Osteocyte (in vitro differentiated cells): ENCODE measurements at regions not wholly inside any gene's neighbourhood (a gene's known extent, or its start where the extent isn't known, plus 50 kb on each side); places are given as distances from the start of the nearest gene placed in this dataset.

Experiments used
- DNase-seq: peaks from one replicate; pipeline ENCODE4 v3.0.0; 2021; ENCODE audit warnings: mixed read lengths; ENCODE audit not compliant: unreplicated experiment; ENCODE audit errors: extremely low spot score
- H3K27ac Mint-ChIP-seq: one replicate; pipeline ENCODE4 v1.8.0; 2021; ENCODE audit warnings: mild to moderate bottlenecking, mixed read lengths; ENCODE audit not compliant: unreplicated experiment
- H3K27me3 Mint-ChIP-seq: one replicate; pipeline ENCODE4 v1.8.0; 2021; ENCODE audit warnings: mixed read lengths; ENCODE audit not compliant: unreplicated experiment
- H3K36me3 Mint-ChIP-seq: one replicate; pipeline ENCODE4 v1.8.0; 2021; ENCODE audit warnings: mixed read lengths; ENCODE audit not compliant: unreplicated experiment
- H3K4me1 Mint-ChIP-seq: one replicate; pipeline ENCODE4 v1.8.0; 2021; ENCODE audit warnings: mixed read lengths; ENCODE audit not compliant: unreplicated experiment
- H3K4me3 Mint-ChIP-seq: one replicate; pipeline ENCODE4 v1.8.0; 2021; ENCODE audit warnings: mild to moderate bottlenecking, moderate library complexity, mixed read lengths; ENCODE audit not compliant: unreplicated experiment
- H3K9me3 Mint-ChIP-seq: one replicate; pipeline ENCODE4 v1.8.0; 2021; ENCODE audit warnings: mixed read lengths; ENCODE audit not compliant: unreplicated experiment
- CTCF ChIP-seq: fragments of 200-600 bp; sonication (generic); IDR thresholded peaks from 2 replicates; pipeline ENCODE4 v1.5.0; 2021; ENCODE audit warnings: antibody characterized with exemption, mild to moderate bottlenecking, moderate library complexity

DNA sequence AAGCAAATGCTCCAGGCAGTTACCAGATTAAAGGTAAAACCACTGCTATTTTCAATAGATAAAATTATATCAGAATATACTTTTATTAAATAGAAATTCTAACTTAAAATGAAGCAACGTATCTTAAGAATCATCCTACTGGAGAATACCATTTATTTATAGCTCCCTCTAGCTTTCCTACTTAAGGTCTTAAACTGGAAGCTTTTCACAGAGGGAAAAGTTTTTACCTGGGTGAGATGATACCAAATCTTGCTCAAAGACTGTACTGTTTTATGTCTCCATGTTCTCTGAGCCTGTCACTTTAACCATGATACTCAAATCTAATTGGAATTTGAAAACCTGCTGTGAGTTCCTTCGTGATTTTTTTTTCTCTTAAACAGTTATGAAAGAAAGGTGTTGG lies 291.8 kb downstream of the AASDHPPT start:
- no peak for DNase-seq
- H3K4me1 Mint-ChIP-seq, result peaks cover 21% of the 10 kb centered on the region
- TF ChIP-seq CTCF, result peak; percentile 33
- H3K9me3 Mint-ChIP-seq, result no peaks in the 10 kb centered on the region
- H3K27ac Mint-ChIP-seq, result peak overlapping the region; percentile 62
- H3K4me3 Mint-ChIP-seq, result no peak overlapping the region
- no peaks in the 10 kb centered on the region for H3K36me3 Mint-ChIP-seq
- H3K27me3 Mint-ChIP-seq, result no peaks in the 10 kb centered on the region

DNA sequence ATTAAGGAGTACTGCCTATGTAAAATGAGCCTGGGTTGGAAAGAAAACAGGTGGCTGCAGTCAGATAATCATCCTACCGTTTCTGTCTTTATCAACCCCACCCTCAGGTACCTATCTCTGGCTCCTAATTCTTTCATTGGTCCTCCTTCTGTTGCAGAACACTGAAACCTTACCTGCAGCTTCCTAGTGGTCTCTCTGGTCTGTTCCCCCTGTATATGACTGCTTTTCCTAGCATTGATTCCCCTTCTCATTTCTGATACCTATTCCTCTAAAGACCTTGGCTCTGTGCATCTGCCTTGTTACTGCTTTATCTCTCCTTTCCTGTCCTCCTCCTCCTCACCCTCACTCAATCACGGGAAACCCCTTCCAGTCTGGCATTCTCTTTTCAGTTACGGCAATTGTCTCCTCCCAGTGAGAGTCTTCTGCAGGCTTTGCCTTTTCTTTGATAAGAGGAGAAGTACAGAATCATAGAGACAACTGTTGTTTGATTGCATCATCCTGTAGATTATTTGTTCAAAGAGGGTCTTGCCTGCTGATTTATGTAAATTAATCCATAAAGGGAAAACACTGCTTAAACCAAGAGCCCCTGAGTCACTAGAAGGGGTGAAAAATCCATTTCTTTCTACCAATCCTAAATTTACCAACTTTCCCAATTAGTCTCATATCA lies 301.2 kb downstream of the AASDHPPT start:
- H3K4me1 Mint-ChIP-seq, result peaks cover 6% of the 10 kb centered on the region
- TF ChIP-seq CTCF, result no peak
- no peak overlapping the region for H3K27ac Mint-ChIP-seq

GRCh38 chr11:106379265-106379664 lies 301.8 kb downstream of the AASDHPPT start:
- H3K4me3 Mint-ChIP-seq, result no peak overlapping the region
- DNase-seq, result no peak
- H3K27me3 Mint-ChIP-seq, result no peaks in the 10 kb centered on the region
- peaks cover 12% of the 10 kb centered on the region for H3K4me1 Mint-ChIP-seq
- H3K27ac Mint-ChIP-seq, result no peak overlapping the region
- H3K36me3 Mint-ChIP-seq, result no peaks in the 10 kb centered on the region
- TF ChIP-seq CTCF, result no peak
- H3K9me3 Mint-ChIP-seq, result no peaks in the 10 kb centered on the region

More for the DNA sequence above, 301.2 kb downstream of the AASDHPPT start:
- no peak for DNase-seq
- no peaks in the 10 kb centered on the region for H3K36me3 Mint-ChIP-seq
- H3K9me3 Mint-ChIP-seq, result no peaks in the 10 kb centered on the region
- H3K27me3 Mint-ChIP-seq, result no peaks in the 10 kb centered on the region
- no peak overlapping the region for H3K4me3 Mint-ChIP-seq

DNA sequence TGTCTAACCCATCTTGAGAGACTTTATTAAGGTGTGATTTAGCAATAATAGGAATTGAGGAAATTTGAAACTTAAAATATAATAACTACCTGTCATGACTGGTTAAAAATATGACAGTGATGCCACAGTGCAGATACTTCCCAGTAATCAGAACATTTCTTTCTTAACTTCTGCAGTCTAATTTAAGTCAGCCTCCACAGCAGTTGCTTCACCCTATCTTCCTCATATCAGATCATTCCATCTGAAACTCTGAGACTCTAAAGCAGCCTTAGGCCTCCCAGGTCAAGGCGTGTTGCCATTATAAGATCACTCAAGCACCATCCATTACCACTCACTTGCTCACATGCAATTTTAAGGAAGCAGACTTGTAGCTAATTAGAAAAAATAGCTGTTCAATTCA lies 302.2 kb downstream of the AASDHPPT start:
- no peak for TF ChIP-seq CTCF
- no peak for DNase-seq
- Mint-ChIP-seq H3K9me3 (no peaks in the 10 kb centered on the region), H3K27ac (no peak overlapping the region), H3K4me3 (no peak overlapping the region), H3K27me3 (no peaks in the 10 kb centered on the region), H3K4me1 (peaks cover 17% of the 10 kb centered on the region), H3K36me3 (no peaks in the 10 kb centered on the region)

GRCh38 chr11:106381895-106382294 lies 304.4 kb downstream of the AASDHPPT start:
- TF ChIP-seq CTCF, result no peak
- H3K27me3 Mint-ChIP-seq, result no peaks in the 10 kb centered on the region

More at GRCh38 chr11:106381895-106382294, 304.4 kb downstream of the AASDHPPT start:
- Mint-ChIP-seq H3K9me3 (no peaks in the 10 kb centered on the region), H3K4me3 (no peak overlapping the region), H3K27ac (no peak overlapping the region), H3K36me3 (no peaks in the 10 kb centered on the region), H3K4me1 (peaks cover 21% of the 10 kb centered on the region)
- no peak for DNase-seq
